KMS-11 (cell line): ENCODE measurements at regions not wholly inside any gene's neighbourhood (a gene's known extent, or its start where the extent isn't known, plus 50 kb on each side); places are given as distances from the start of the nearest gene placed in this dataset.

Experiments used
- H2AFZ ChIP-seq: fragments of 200-600 bp; sonication (generic); 2 replicates; pipeline ENCODE4 v1.6.1; 2016; ENCODE audit warnings: antibody characterized with exemption, mixed run types, low read depth
- H3K27ac ChIP-seq: fragments of 200-600 bp; sonication (generic); 2 replicates; pipeline ENCODE4 v1.6.1; 2016; ENCODE audit warnings: mild to moderate bottlenecking, mixed run types
- H3K27me3 ChIP-seq: fragments of 200-600 bp; sonication (generic); 2 replicates; pipeline ENCODE4 v1.6.1; 2017; ENCODE audit warnings: mild to moderate bottlenecking, low read depth, mixed run types, moderate library complexity; ENCODE audit not compliant: insufficient read depth
- H3K36me3 ChIP-seq: fragments of 200-600 bp; sonication (generic); 2 replicates; pipeline ENCODE4 v1.6.1; 2017; ENCODE audit warnings: mild to moderate bottlenecking, mixed run types; ENCODE audit not compliant: insufficient read depth
- H3K4me1 ChIP-seq: fragments of 200-600 bp; sonication (generic); 2 replicates; pipeline ENCODE4 v1.6.1; 2016; ENCODE audit warnings: mild to moderate bottlenecking, low read depth, mixed run types; ENCODE audit not compliant: poor library complexity, severe bottlenecking
- H3K4me2 ChIP-seq: fragments of 200-600 bp; sonication (generic); 2 replicates; pipeline ENCODE4 v1.7.0; 2016; ENCODE audit warnings: mild to moderate bottlenecking, mixed run types
- H3K4me3 ChIP-seq: fragments of 200-600 bp; sonication (generic); IDR thresholded peaks from 2 replicates; pipeline ENCODE4 v1.6.1; 2017; ENCODE audit warnings: low read depth, low read length, mixed read lengths; ENCODE audit not compliant: insufficient read depth
- H3K79me2 ChIP-seq: fragments of 200-600 bp; sonication (generic); 2 replicates; pipeline ENCODE4 v1.6.1; 2016; ENCODE audit warnings: low read depth, mixed run types; ENCODE audit not compliant: insufficient read depth
- H3K9ac ChIP-seq: fragments of 200-600 bp; sonication (generic); 2 replicates; pipeline ENCODE4 v1.6.1; 2016; ENCODE audit warnings: mild to moderate bottlenecking, mixed run types
- H4K20me1 ChIP-seq: fragments of 200-600 bp; sonication (generic); 2 replicates; pipeline ENCODE4 v1.6.1; 2016; ENCODE audit warnings: mild to moderate bottlenecking, mixed run types; ENCODE audit not compliant: insufficient read depth
- CTCF ChIP-seq: fragments of 200-600 bp; sonication (generic); conservative IDR thresholded peaks from 2 replicates; pipeline ENCODE4 v1.6.1; 2017; ENCODE audit warnings: low read depth, mild to moderate bottlenecking, antibody characterized with exemption, low read length, moderate library complexity, mixed read lengths

- Histone ChIP-seq H3K36me3 (no peaks in the 10 kb centered on the region), H3K27ac (no peak overlapping the region), H3K9ac (no peak overlapping the region), H3K27me3 (no peaks in the 10 kb centered on the region), H3K79me2 (no peaks in the 10 kb centered on the region), H4K20me1 (no peaks in the 10 kb centered on the region), H2AFZ (no peak overlapping the region), H3K4me3 (no peak overlapping the region), H3K4me1 (no peaks in the 10 kb centered on the region), H3K4me2 (no peak overlapping the region)
- TF ChIP-seq CTCF, result no peak
Observed at GRCh38 chr2:204454672-204455380, 90.4 kb upstream of the PARD3B start.

GRCh38 chr2:204468746-204469429 is 76.4 kb upstream of the PARD3B start:
- H3K4me3 ChIP-seq, result no peak overlapping the region
- no peaks in the 10 kb centered on the region for H4K20me1 ChIP-seq
- H3K4me2 ChIP-seq, result no peak overlapping the region
- no peaks in the 10 kb centered on the region for H3K36me3 ChIP-seq
- no peaks in the 10 kb centered on the region for H3K27me3 ChIP-seq
- no peaks in the 10 kb centered on the region for H3K4me1 ChIP-seq
- no peak overlapping the region for H2AFZ ChIP-seq
- no peak overlapping the region for H3K27ac ChIP-seq
- TF ChIP-seq CTCF, result no peak
- H3K79me2 ChIP-seq, result no peaks in the 10 kb centered on the region
- no peak overlapping the region for H3K9ac ChIP-seq

DNA sequence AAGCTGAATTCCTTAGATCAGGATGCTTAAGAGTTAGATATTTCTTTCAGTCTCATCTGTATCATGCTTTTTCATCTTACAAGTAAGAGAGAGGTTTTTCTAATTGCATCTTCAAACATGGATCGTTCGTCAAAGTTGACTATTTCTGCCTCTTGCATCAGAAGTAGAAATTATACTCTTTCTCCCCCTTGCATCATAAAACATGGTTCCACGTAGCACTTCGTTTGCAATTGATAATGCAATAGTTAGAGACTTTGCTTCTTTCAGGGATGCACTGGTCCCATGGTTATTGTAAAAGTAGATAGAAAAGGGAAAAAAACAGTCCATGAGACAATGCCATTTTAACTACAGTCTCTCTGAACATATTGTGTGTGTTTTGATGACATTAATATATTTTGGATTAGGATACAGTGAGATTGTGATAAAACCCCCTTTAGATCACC is 75.1 kb upstream of the PARD3B start:
- Histone ChIP-seq H3K9ac (no peak overlapping the region), H3K27ac (no peak overlapping the region), H4K20me1 (no peaks in the 10 kb centered on the region), H3K79me2 (no peaks in the 10 kb centered on the region), H2AFZ (no peak overlapping the region), H3K4me2 (no peak overlapping the region), H3K27me3 (no peaks in the 10 kb centered on the region), H3K36me3 (no peaks in the 10 kb centered on the region), H3K4me1 (no peaks in the 10 kb centered on the region), H3K4me3 (no peak overlapping the region)
- TF ChIP-seq CTCF, result no peak

- no peak for TF ChIP-seq CTCF
- no peak overlapping the region for H3K9ac ChIP-seq
- no peaks in the 10 kb centered on the region for H3K79me2 ChIP-seq
- H3K4me1 ChIP-seq, result no peaks in the 10 kb centered on the region
- H3K36me3 ChIP-seq, result no peaks in the 10 kb centered on the region
- H3K4me2 ChIP-seq, result no peak overlapping the region
- H3K27me3 ChIP-seq, result no peaks in the 10 kb centered on the region
- H3K4me3 ChIP-seq, result no peak overlapping the region
- no peak overlapping the region for H3K27ac ChIP-seq
- H4K20me1 ChIP-seq, result no peaks in the 10 kb centered on the region
- H2AFZ ChIP-seq, result no peak overlapping the region
Observed at GRCh38 chr2:204470621-204471196, 74.6 kb upstream of the PARD3B start.
